Heart left ventricle (tissue), 16 donors: ENCODE measurements at regions not wholly inside any gene's neighbourhood (a gene's known extent, or its start where the extent isn't known, plus 50 kb on each side); places are given as distances from the start of the nearest gene placed in this dataset.

Source experiments
- ATAC-seq, 4 donors: fragments of 200-7000 bp; cut with Tn5 transposase; one replicate each; pipeline ENCODE4 v1.9.1; 2020 to 2022; ENCODE audit warnings: moderate library complexity in 4 of 4, mild to moderate bottlenecking in 3 of 4, moderate number of reproducible peaks in 1 of 4
- DNase-seq, 5 donors: peaks; one replicate each; pipeline ENCODE4 v3.0.0-alpha.2; 2020
- H3K27ac ChIP-seq, 12 donors: fragments of 200-600 bp; sonication (generic) in 4 of 12; one replicate each; pipeline versions ENCODE4 v1.5.0 to v1.8.0; 2016 to 2022; ENCODE audit warnings: mild to moderate bottlenecking in 2 of 12
- H3K27me3 ChIP-seq, 9 donors: fragments of 200-600 bp; sonication (generic) in 2 of 9; one replicate each; pipeline versions ENCODE4 v1.5.1 to v1.8.0; 2016 to 2022; ENCODE audit warnings: mild to moderate bottlenecking in 3 of 9
- H3K36me3 ChIP-seq, 9 donors: fragments of 200-600 bp; sonication (generic) in 2 of 9; one replicate each; pipeline versions ENCODE4 v1.5.0 to v1.8.0; 2018 to 2022; ENCODE audit warnings: mild to moderate bottlenecking in 2 of 9
- H3K4me1 ChIP-seq, 12 donors: fragments of 200-600 bp; sonication (generic) in 4 of 12; one replicate each; pipeline versions ENCODE4 v1.5.0 to v1.8.0; 2016 to 2022; ENCODE audit warnings: mild to moderate bottlenecking in 3 of 12
- H3K4me3 ChIP-seq, 12 donors: fragments of 200-600 bp; sonication (generic) in 4 of 12; one replicate each; pipeline versions ENCODE4 v1.5.0 to v1.8.0; 2017 to 2022; ENCODE audit warnings: mild to moderate bottlenecking in 9 of 12, moderate library complexity in 4 of 12
- H3K9me3 ChIP-seq, 12 donors: fragments of 200-600 bp; sonication (generic) in 4 of 12; one replicate each; pipeline versions ENCODE4 v1.5.0 to v1.8.0; 2016 to 2022; ENCODE audit warnings: mild to moderate bottlenecking in 1 of 12
- CTCF ChIP-seq, 12 donors: fragments of 200-600 bp; sonication (generic) in 4 of 12; IDR thresholded peaks; one replicate each; pipeline versions ENCODE4 v1.5.0 to v1.8.0; 2018 to 2022; ENCODE audit warnings: antibody characterized with exemption in 12 of 12, mild to moderate bottlenecking in 5 of 12
- POLR2A ChIP-seq, 2 donors: fragments of 450-650 bp; IDR thresholded peaks; one replicate each; pipeline ENCODE4 v1.6.1; 2017; ENCODE audit warnings: antibody characterized with exemption in 2 of 2, mild to moderate bottlenecking in 2 of 2, moderate library complexity in 2 of 2
- WGBS, 4 donors: extraction: QIAGEN DNeasy Blood & Tissue Kit in 2 of 4; methylation state at CpG; one replicate each; pipeline versions ENCODE4 v1.1.5 to v1.1.7; 2013 to 2018; 5-methylcytosine and 5-hydroxymethylcytosine counted together
- intact Hi-C, 10 donors: fragments of 100-400 bp; cut with DNase I; formaldehyde crosslinking; loops; one replicate each; pipeline versions ENCODE4 v1.11.1 to v1.14.2; 2022
- donor health status: ischemic (EF 13 %, LVEDD 7.1; RV severe dilation, severe dysfunction).
- donor health status: healthy with polysubstance abuse.
- donor health status: DM: no; HTN: yes; CAD: no.
- donor health status: DM: no; HTN: no; CAD: no.
- donor health status: ischemic (EF 25% LVEDD 6.9; RV normal size, moderate dysfunction).
- donor health status: ischemic (EF 25% LVEDD 5.7; RV mildly dilated, moderate dysfunction).
- donor health status: healthy.
- donor health status: DM: yes; HTN: yes; CAD: no.
- donor health status: ischemic (EF 35%, LVEDD 5.7; RV mildly dilated, moderate dysfunction).
- donor health status: nonischemic (EF 11% LVEDD 7.7; RV severe dilation, severe dysfunction).
- donor health status: DM: yes; HTN: yes; CAD: no.
- donor health status: PGD.
- donor health status: ischemic (EF 29% LVEDD 5.4; RV normal size, mild dysfunction).
- donor health status: nonischemic (EF 23%, LVEDD 6.1; RV moderate dilation, normal function).

GRCh38 chr14:65339866-65340265 is 72.7 kb upstream of the FUT8 start:
- ATAC-seq (no peak), DNase-seq (no peak)
- TF ChIP-seq POLR2A (IDR thresholded peaks at IDR 0.05) (no peak), CTCF (IDR thresholded peaks at IDR 0.05) (no peak)
- no peak overlapping the region for H3K27ac ChIP-seq
- intact Hi-C loops, result no loop called here
- peaks cover 0 to 10% (median 4%) of the 10 kb centered on the region in 12 donors for H3K4me1 ChIP-seq
- no peaks in the 10 kb centered on the region for H3K36me3 ChIP-seq
- WGBS, 4 donors, result 87 to 90% (median 88%) methylated on average over 4 of the region's 4 CpGs
- no peaks in the 10 kb centered on the region for H3K27me3 ChIP-seq
- no peak overlapping the region for H3K4me3 ChIP-seq
- H3K9me3 ChIP-seq, result no peaks in the 10 kb centered on the region

- Histone ChIP-seq H3K4me3 (no peak overlapping the region), H3K27me3 (no peaks in the 10 kb centered on the region), H3K27ac (no peak overlapping the region), H3K4me1 (peaks cover 0 to 11% (median 0%) of the 10 kb centered on the region in 12 donors), H3K36me3 (no peaks in the 10 kb centered on the region), H3K9me3 (no peaks in the 10 kb centered on the region)
- DNase-seq (no peak), ATAC-seq (no peak)
- 91 to 94% (median 92%) methylated on average over 5 of the region's 5 CpGs for whole genome bisulfite sequencing, 4 donors
- TF ChIP-seq POLR2A (IDR thresholded peaks at IDR 0.05) (no peak), CTCF (IDR thresholded peaks at IDR 0.05) (no peak)
- intact Hi-C loops, result no loop called here
Observed at GRCh38 chr14:65344011-65344410, 68.5 kb upstream of the FUT8 start.

- H3K27ac ChIP-seq, result no peak overlapping the region
- intact Hi-C loops, result no loop called here
- no peak for DNase-seq
- WGBS, 4 donors, result 79 to 87% (median 85%) methylated on average over 3 of the region's 3 CpGs
- H3K4me1 ChIP-seq, result peaks cover 0 to 11% (median 0%) of the 10 kb centered on the region in 12 donors
- no peaks in the 10 kb centered on the region for H3K36me3 ChIP-seq
- ATAC-seq, result no peak
- no peak overlapping the region for H3K4me3 ChIP-seq
- TF ChIP-seq CTCF (IDR thresholded peaks at IDR 0.05) (no peak), POLR2A (IDR thresholded peaks at IDR 0.05) (no peak)
- no peaks in the 10 kb centered on the region for H3K27me3 ChIP-seq
- H3K9me3 ChIP-seq, result no peaks in the 10 kb centered on the region
Observed at GRCh38 chr14:65345266-65345665, 67.3 kb upstream of the FUT8 start.

- Histone ChIP-seq H3K4me3 (no peak overlapping the region), H3K36me3 (no peaks in the 10 kb centered on the region), H3K4me1 (peaks cover 0 to 11% (median 0%) of the 10 kb centered on the region in 12 donors), H3K9me3 (no peaks in the 10 kb centered on the region), H3K27me3 (no peaks in the 10 kb centered on the region), H3K27ac (peak overlapping the region in 1 of 12 donors; percentile 80)
- intact Hi-C loops, result no loop called here
- TF ChIP-seq CTCF (IDR thresholded peaks at IDR 0.05) (no peak), POLR2A (IDR thresholded peaks at IDR 0.05) (no peak)
- 77 to 89% (median 88%) methylated on average over 5 of the region's 5 CpGs for WGBS, 4 donors
- no peak for DNase-seq
- ATAC-seq, result no peak
Observed at GRCh38 chr14:65346474-65346873, 66.1 kb upstream of the FUT8 start.
